Tibial nerve (tissue), 4 donors: ENCODE measurements at regions not wholly inside any gene's neighbourhood (a gene's known extent, or its start where the extent isn't known, plus 50 kb on each side); places are given as distances from the start of the nearest gene placed in this dataset.

ENCODE experiments used
- EP300 ChIP-seq, 2 donors: sonication (generic); formaldehyde crosslinking; IDR thresholded peaks; one replicate each; pipeline ENCODE4 v1.6.1; 2017; ENCODE audit warnings: antibody characterized with exemption in 2 of 2, mild to moderate bottlenecking in 1 of 2
- POLR2A ChIP-seq, 2 donors: fragments of 450-650 bp; IDR thresholded peaks; one replicate each; pipeline ENCODE4 v1.6.1; 2017; ENCODE audit warnings: antibody characterized with exemption in 2 of 2, mild to moderate bottlenecking in 2 of 2, moderate library complexity in 2 of 2
- TF ChIP-seq, protein P1 (sequence below), 5 experiments: fragments of 200-600 bp in 3 of 5; fragments of 450-650 bp in 2 of 5; sonication (generic) in 3 of 5; IDR thresholded peaks; one replicate each; pipeline ENCODE4 v1.5.1; 2016 to 2019; ENCODE audit warnings: antibody characterized with exemption in 5 of 5, mild to moderate bottlenecking in 3 of 5, moderate library complexity in 2 of 5

DNA sequence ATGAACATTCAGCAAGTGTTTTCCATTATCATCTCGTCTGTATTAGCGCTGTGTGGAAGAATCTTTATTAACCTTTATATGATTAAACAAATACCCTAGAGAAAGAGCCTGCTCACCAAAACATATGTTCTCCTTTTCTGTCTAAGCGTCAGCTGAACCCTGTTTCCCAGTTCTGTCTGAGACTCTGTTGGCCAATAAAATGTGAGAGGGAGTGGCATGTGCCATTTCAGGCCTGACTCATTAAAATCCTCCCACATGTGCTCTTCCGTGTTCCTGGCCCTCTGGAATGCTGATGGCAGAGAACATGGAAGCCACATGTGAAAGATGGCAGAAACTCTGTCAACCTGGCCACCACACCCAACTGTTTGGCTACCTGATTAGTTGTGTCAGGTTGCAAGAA is 181.9 kb upstream of the EDNRB start:
- TF ChIP-seq, protein P1, sequence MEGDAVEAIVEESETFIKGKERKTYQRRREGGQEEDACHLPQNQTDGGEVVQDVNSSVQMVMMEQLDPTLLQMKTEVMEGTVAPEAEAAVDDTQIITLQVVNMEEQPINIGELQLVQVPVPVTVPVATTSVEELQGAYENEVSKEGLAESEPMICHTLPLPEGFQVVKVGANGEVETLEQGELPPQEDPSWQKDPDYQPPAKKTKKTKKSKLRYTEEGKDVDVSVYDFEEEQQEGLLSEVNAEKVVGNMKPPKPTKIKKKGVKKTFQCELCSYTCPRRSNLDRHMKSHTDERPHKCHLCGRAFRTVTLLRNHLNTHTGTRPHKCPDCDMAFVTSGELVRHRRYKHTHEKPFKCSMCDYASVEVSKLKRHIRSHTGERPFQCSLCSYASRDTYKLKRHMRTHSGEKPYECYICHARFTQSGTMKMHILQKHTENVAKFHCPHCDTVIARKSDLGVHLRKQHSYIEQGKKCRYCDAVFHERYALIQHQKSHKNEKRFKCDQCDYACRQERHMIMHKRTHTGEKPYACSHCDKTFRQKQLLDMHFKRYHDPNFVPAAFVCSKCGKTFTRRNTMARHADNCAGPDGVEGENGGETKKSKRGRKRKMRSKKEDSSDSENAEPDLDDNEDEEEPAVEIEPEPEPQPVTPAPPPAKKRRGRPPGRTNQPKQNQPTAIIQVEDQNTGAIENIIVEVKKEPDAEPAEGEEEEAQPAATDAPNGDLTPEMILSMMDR (IDR thresholded peaks at IDR 0.05): no peak
- TF ChIP-seq POLR2A (IDR thresholded peaks at IDR 0.05): no peak
- no peak for TF ChIP-seq EP300 (IDR thresholded peaks at IDR 0.05)
